ENCODE measurements at regions not wholly inside any gene's neighbourhood (a gene's known extent, or its start where the extent isn't known, plus 50 kb on each side); places are given as distances from the start of the nearest gene placed in this dataset.

DNA sequence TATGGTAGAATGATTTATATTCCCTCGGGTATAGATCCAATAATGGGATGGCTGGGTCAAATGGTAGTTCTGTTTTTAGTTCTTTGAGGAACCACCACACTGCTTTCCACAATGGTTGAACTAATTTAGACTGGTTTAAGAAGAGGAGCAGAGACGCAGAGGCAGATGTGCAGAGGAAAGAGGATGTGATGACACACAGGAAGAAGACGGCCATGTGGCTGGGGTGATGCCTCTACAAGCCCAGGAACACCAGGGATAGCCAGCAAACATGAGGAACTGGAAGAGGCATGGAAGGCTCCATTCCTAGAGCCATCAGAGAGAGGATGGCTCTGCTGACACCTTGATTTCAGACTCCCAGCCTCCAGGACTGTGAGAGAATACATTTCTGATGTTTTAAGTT, 218.3 kb upstream of the DTNBP1 start:
- no peak for TF ChIP-seq POLR2A (IDR thresholded peaks at IDR 0.05; ENCODE audit: low read length)
- TF ChIP-seq GATA1 (IDR thresholded peaks at IDR 0.05; ENCODE audit: low read depth, low read length), result no peak
